Panc1 (cell line): ENCODE measurements at regions not wholly inside any gene's neighbourhood (a gene's known extent, or its start where the extent isn't known, plus 50 kb on each side); places are given as distances from the start of the nearest gene placed in this dataset.

Experiments used
- ATAC-seq: fragments of 200-7000 bp; cut with Tn5 transposase; 2 replicates; pipeline ENCODE4 v1.9.1; 2020; ENCODE audit warnings: mild to moderate bottlenecking, moderate library complexity
- BruUV-seq: library from RNA; stranded (reverse); fragments of 400-500 nt; replicated peaks from 2 replicates; lab custom pipeline; 2021; lab: Mats Ljungman, UMichigan
- CTCF ChIA-PET: fragments of 300-600 bp; sonication (Branson Sonifier 250); formaldehyde crosslinking; loops from one replicate; lab custom pipeline; 2022; ENCODE audit warnings: antibody characterized with exemption; lab: Charles Lee
- POLR2A ChIA-PET: fragments of 300-600 bp; sonication (Branson Sonifier 250); formaldehyde crosslinking; loops from one replicate; lab custom pipeline; 2022; ENCODE audit warnings: antibody characterized with exemption; lab: Charles Lee
- DNase-seq: peaks from one replicate; pipeline ENCODE4 v3.0.0-alpha.2; 2010; ENCODE audit warnings: low read depth, low spot score
- H3K27ac ChIP-seq: 2 replicates; pipeline ENCODE4 v1.5.1; 2011; ENCODE audit warnings: mild to moderate bottlenecking, low read length, inconsistent platforms
- H3K27me3 ChIP-seq: fragments of 200-500 bp; sonication (Bioruptor generic); 2 replicates; pipeline ENCODE4 v1.6.0; 2014; ENCODE audit warnings: low read length, inconsistent platforms; ENCODE audit not compliant: control insufficient read depth, insufficient read depth
- H3K36me3 ChIP-seq: fragments of 200-500 bp; sonication (Bioruptor generic); 2 replicates; pipeline ENCODE4 v1.5.1; 2014; ENCODE audit warnings: inconsistent platforms, mild to moderate bottlenecking, low read length, moderate library complexity; ENCODE audit not compliant: control insufficient read depth, insufficient read depth
- H3K4me1 ChIP-seq: 2 replicates; pipeline ENCODE4 v1.5.1; 2011; ENCODE audit warnings: inconsistent platforms, mild to moderate bottlenecking, low read length, moderate library complexity; ENCODE audit not compliant: control insufficient read depth, insufficient read depth
- H3K4me3 ChIP-seq, 2 experiments: 2 replicates each; pipeline ENCODE4 v1.5.1; 2011 to 2012; ENCODE audit warnings: low read depth in 2 of 2, low read length in 2 of 2, mild to moderate bottlenecking in 2 of 2, inconsistent platforms in 1 of 2, moderate library complexity in 1 of 2
- H3K9me3 ChIP-seq: fragments of 200-500 bp; sonication (Bioruptor generic); 2 replicates; pipeline ENCODE4 v1.5.1; 2014; ENCODE audit warnings: low read depth, mild to moderate bottlenecking, inconsistent platforms, low read length, moderate library complexity; ENCODE audit not compliant: control insufficient read depth, insufficient read depth
- POLR2AphosphoS5 ChIP-seq: IDR thresholded peaks from 2 replicates; pipeline ENCODE4 v1.6.1; 2012; ENCODE audit warnings: mild to moderate bottlenecking, low read depth, low read length, moderate library complexity
- SIN3A ChIP-seq: IDR thresholded peaks from 2 replicates; pipeline ENCODE4 v1.6.1; 2012; ENCODE audit warnings: low read depth, mild to moderate bottlenecking, low read length, moderate library complexity, borderline replicate concordance; ENCODE audit not compliant: insufficient read depth
- TCF7L2 ChIP-seq: IDR thresholded peaks from 2 replicates; pipeline ENCODE4 v1.6.1; 2011; ENCODE audit warnings: mild to moderate bottlenecking, low read depth, low read length, inconsistent platforms
- in situ Hi-C: cut with HindIII; loops from 2 replicates; pipeline ENCODE4 v1.10.0; 2016; ENCODE audit warnings: low sequenced_read_pairs, low pct_unique_long_range_greater_than_20kb
- intact Hi-C: fragments of 100-400 bp; cut with micrococcal nuclease; formaldehyde crosslinking; loops from one replicate; pipeline ENCODE4 v1.10.0; 2022; ENCODE audit not compliant: unreplicated experiment
- TF ChIP-seq, protein P1 (sequence below), 2 experiments: IDR thresholded peaks; 2 replicates each; pipeline ENCODE4 v1.6.1; 2011 to 2012; ENCODE audit warnings: low read depth in 2 of 2, control low read depth in 1 of 2, low read length in 1 of 2, mild to moderate bottlenecking in 1 of 2, moderate library complexity in 1 of 2; ENCODE audit not compliant: insufficient read depth in 1 of 2
- TF ChIP-seq, protein P2 (sequence below): fragments of 450-650 bp; IDR thresholded peaks from 2 replicates; pipeline ENCODE4 v1.5.1; 2017; ENCODE audit warnings: mild to moderate bottlenecking

DNA sequence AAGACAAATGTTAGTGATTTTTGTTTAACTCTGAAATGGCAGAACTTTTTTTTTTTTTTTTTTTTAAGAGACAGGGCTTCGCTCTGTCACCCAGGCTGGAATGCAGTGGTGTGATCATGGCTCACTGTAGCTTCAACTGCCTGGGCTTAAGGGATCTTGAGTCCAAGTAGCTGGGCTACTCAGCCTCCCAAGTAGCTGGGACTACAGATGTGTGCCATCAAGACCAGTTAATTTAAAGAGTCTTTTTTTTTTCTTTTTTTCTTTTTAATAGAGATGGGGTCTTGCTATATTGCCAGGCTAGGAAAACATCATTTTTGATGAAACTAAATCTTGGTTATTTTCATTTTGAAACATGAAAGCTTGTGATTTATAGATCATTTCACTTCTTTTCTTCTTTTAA, 91.6 kb upstream of the PTCH1 start:
- TF ChIP-seq, protein P1, sequence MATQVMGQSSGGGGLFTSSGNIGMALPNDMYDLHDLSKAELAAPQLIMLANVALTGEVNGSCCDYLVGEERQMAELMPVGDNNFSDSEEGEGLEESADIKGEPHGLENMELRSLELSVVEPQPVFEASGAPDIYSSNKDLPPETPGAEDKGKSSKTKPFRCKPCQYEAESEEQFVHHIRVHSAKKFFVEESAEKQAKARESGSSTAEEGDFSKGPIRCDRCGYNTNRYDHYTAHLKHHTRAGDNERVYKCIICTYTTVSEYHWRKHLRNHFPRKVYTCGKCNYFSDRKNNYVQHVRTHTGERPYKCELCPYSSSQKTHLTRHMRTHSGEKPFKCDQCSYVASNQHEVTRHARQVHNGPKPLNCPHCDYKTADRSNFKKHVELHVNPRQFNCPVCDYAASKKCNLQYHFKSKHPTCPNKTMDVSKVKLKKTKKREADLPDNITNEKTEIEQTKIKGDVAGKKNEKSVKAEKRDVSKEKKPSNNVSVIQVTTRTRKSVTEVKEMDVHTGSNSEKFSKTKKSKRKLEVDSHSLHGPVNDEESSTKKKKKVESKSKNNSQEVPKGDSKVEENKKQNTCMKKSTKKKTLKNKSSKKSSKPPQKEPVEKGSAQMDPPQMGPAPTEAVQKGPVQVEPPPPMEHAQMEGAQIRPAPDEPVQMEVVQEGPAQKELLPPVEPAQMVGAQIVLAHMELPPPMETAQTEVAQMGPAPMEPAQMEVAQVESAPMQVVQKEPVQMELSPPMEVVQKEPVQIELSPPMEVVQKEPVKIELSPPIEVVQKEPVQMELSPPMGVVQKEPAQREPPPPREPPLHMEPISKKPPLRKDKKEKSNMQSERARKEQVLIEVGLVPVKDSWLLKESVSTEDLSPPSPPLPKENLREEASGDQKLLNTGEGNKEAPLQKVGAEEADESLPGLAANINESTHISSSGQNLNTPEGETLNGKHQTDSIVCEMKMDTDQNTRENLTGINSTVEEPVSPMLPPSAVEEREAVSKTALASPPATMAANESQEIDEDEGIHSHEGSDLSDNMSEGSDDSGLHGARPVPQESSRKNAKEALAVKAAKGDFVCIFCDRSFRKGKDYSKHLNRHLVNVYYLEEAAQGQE (IDR thresholded peaks at IDR 0.05; ENCODE audit: insufficient read depth in 1 of 2, low read depth in 2 of 2, low read length in 1 of 2), result no peak
- TF ChIP-seq SIN3A, result no peak
- no peak for TF ChIP-seq POLR2AphosphoS5
- TF ChIP-seq, protein P2, sequence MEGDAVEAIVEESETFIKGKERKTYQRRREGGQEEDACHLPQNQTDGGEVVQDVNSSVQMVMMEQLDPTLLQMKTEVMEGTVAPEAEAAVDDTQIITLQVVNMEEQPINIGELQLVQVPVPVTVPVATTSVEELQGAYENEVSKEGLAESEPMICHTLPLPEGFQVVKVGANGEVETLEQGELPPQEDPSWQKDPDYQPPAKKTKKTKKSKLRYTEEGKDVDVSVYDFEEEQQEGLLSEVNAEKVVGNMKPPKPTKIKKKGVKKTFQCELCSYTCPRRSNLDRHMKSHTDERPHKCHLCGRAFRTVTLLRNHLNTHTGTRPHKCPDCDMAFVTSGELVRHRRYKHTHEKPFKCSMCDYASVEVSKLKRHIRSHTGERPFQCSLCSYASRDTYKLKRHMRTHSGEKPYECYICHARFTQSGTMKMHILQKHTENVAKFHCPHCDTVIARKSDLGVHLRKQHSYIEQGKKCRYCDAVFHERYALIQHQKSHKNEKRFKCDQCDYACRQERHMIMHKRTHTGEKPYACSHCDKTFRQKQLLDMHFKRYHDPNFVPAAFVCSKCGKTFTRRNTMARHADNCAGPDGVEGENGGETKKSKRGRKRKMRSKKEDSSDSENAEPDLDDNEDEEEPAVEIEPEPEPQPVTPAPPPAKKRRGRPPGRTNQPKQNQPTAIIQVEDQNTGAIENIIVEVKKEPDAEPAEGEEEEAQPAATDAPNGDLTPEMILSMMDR, result no peak
- no peak for TF ChIP-seq TCF7L2
- no TSS peak for BruUV-seq
- Histone ChIP-seq H3K4me3 (no peak overlapping the region), H3K4me1 (no peaks in the 10 kb centered on the region), H3K9me3 (no peaks in the 10 kb centered on the region), H3K36me3 (no peaks in the 10 kb centered on the region), H3K27ac (no peak overlapping the region), H3K27me3 (no peaks in the 10 kb centered on the region)
- no peak for DNase-seq
- in situ Hi-C loops, result no loop called here
- ChIA-PET CTCF (no interaction called here), POLR2A (no interaction called here)
- intact Hi-C loops, result no loop called here
- no peak for ATAC-seq

DNA sequence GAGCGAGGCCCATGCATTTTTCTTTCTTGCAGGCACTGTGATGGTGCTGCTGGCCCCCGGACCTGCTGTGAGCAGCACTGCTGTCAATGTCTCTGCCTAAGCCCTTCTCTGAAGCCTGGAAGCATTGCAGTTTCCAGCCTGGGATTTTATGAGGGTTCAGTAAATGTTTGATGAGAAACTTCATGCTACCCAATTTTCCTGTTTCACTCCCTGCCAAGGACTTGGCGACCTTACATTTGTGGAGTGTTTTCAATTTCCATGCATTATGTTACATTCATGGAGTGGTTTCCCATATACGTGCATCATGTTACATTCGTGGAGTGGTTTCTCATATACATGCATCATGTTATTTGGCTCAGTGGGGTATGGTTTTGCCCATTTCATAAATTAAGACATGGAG, 90.7 kb upstream of the PTCH1 start:
- TF ChIP-seq POLR2AphosphoS5 (no peak), TCF7L2 (no peak), SIN3A (no peak)
- TF ChIP-seq, protein P2, result no peak
- TF ChIP-seq, protein P1 (IDR thresholded peaks at IDR 0.05; ENCODE audit: insufficient read depth in 1 of 2, low read depth in 2 of 2, low read length in 1 of 2), result no peak
- ATAC-seq (no peak), DNase-seq (no peak)
- Histone ChIP-seq H3K4me3 (no peak overlapping the region), H3K27ac (no peak overlapping the region), H3K4me1 (no peaks in the 10 kb centered on the region), H3K36me3 (no peaks in the 10 kb centered on the region), H3K9me3 (no peaks in the 10 kb centered on the region), H3K27me3 (no peaks in the 10 kb centered on the region)
- ChIA-PET POLR2A (no interaction called here), CTCF (no interaction called here)
- intact Hi-C loops (no loop called here), in situ Hi-C loops (no loop called here)
- no TSS peak for BruUV-seq
